Type B pancreatic cell (in vitro differentiated cells): ENCODE measurements at regions not wholly inside any gene's neighbourhood (a gene's known extent, or its start where the extent isn't known, plus 50 kb on each side); places are given as distances from the start of the nearest gene placed in this dataset.
A peak's percentile ranks its signal among the peaks of the same experiment; 100 is the strongest.
"Not testable (repeated sequence)": the region's sequence is repeated elsewhere in the genome, so short reads cannot be mapped to it uniquely, and the experiment has no call there.

ENCODE experiments used
- DNase-seq: peaks from one replicate; pipeline ENCODE4 v3.0.0; 2021; ENCODE audit warnings: mixed read lengths; ENCODE audit not compliant: unreplicated experiment; ENCODE audit errors: extremely low spot score
- H3K27ac Mint-ChIP-seq: 2 replicates; pipeline ENCODE4 v1.8.0; 2021; ENCODE audit warnings: mild to moderate bottlenecking, mixed read lengths
- H3K27me3 Mint-ChIP-seq: 2 replicates; pipeline ENCODE4 v1.8.0; 2021; ENCODE audit warnings: mixed read lengths
- H3K36me3 Mint-ChIP-seq: 2 replicates; pipeline ENCODE4 v1.8.0; 2021; ENCODE audit warnings: mixed read lengths
- H3K4me1 Mint-ChIP-seq: one replicate; pipeline ENCODE4 v1.8.0; 2021; ENCODE audit warnings: mixed read lengths; ENCODE audit not compliant: unreplicated experiment
- H3K4me3 Mint-ChIP-seq: 2 replicates; pipeline ENCODE4 v1.8.0; 2021; ENCODE audit warnings: mild to moderate bottlenecking, mixed read lengths
- H3K9me3 Mint-ChIP-seq: 2 replicates; pipeline ENCODE4 v1.8.0; 2021; ENCODE audit warnings: mixed read lengths
- CTCF ChIP-seq: fragments of 200-600 bp; sonication (generic); conservative IDR thresholded peaks from 2 replicates; pipeline ENCODE4 v1.5.0; 2021; ENCODE audit warnings: antibody characterized with exemption, mild to moderate bottlenecking

- H3K36me3 Mint-ChIP-seq = no peaks in the 10 kb centered on the region
- no peaks in the 10 kb centered on the region for H3K27me3 Mint-ChIP-seq
- no peak for TF ChIP-seq CTCF
- H3K4me3 Mint-ChIP-seq = peak overlapping the region; percentile 61
- H3K4me1 Mint-ChIP-seq = no peaks in the 10 kb centered on the region
- peak overlapping the region; percentile 88 for H3K27ac Mint-ChIP-seq
- H3K9me3 Mint-ChIP-seq = no peaks in the 10 kb centered on the region
- no peak for DNase-seq
Measured at GRCh38 chr16:60636117-60636516, 1400.1 kb downstream of the CDH8 start.

GRCh38 chr16:60635548-60635947, 1400.7 kb downstream of the CDH8 start:
- H3K27me3 Mint-ChIP-seq = no peaks in the 10 kb centered on the region
- no peaks in the 10 kb centered on the region for H3K9me3 Mint-ChIP-seq
- TF ChIP-seq CTCF = no peak
- no peaks in the 10 kb centered on the region for H3K4me1 Mint-ChIP-seq
- H3K4me3 Mint-ChIP-seq = no peak overlapping the region
- no peak for DNase-seq
- H3K36me3 Mint-ChIP-seq = no peaks in the 10 kb centered on the region
- H3K27ac Mint-ChIP-seq = no peak overlapping the region

GRCh38 chr16:60611844-60612243, 1424.4 kb downstream of the CDH8 start:
- no peak for TF ChIP-seq CTCF
- H3K36me3 Mint-ChIP-seq = no peaks in the 10 kb centered on the region
- H3K9me3 Mint-ChIP-seq = no peaks in the 10 kb centered on the region
- no peaks in the 10 kb centered on the region for H3K4me1 Mint-ChIP-seq
- H3K27me3 Mint-ChIP-seq = no peaks in the 10 kb centered on the region
- DNase-seq = no peak
- no peak overlapping the region for H3K27ac Mint-ChIP-seq
- H3K4me3 Mint-ChIP-seq = no peak overlapping the region

- H3K4me1 Mint-ChIP-seq = no peaks in the 10 kb centered on the region
- H3K36me3 Mint-ChIP-seq = no peaks in the 10 kb centered on the region
- TF ChIP-seq CTCF = no peak
- no peaks in the 10 kb centered on the region for H3K27me3 Mint-ChIP-seq
- H3K9me3 Mint-ChIP-seq = no peaks in the 10 kb centered on the region
- H3K4me3 Mint-ChIP-seq = no peak overlapping the region
- H3K27ac Mint-ChIP-seq = no peak overlapping the region
- DNase-seq = no peak
Measured at GRCh38 chr16:60608971-60609370, 1427.3 kb downstream of the CDH8 start.

GRCh38 chr16:60605652-60606051, 1430.6 kb downstream of the CDH8 start:
- not testable (repeated sequence) for H3K27me3 Mint-ChIP-seq, H3K4me1 Mint-ChIP-seq, H3K36me3 Mint-ChIP-seq, H3K27ac Mint-ChIP-seq, H3K9me3 Mint-ChIP-seq, H3K4me3 Mint-ChIP-seq, DNase-seq

GRCh38 chr16:60605176-60605575, 1431.1 kb downstream of the CDH8 start:
- TF ChIP-seq CTCF = no peak
- Mint-ChIP-seq H3K4me1 (no peaks in the 10 kb centered on the region), H3K9me3 (no peaks in the 10 kb centered on the region), H3K4me3 (no peak overlapping the region), H3K36me3 (no peaks in the 10 kb centered on the region), H3K27me3 (no peaks in the 10 kb centered on the region), H3K27ac (no peak overlapping the region)
- no peak for DNase-seq
